ENCODE measurements at regions not wholly inside any gene's neighbourhood (a gene's known extent, or its start where the extent isn't known, plus 50 kb on each side); places are given as distances from the start of the nearest gene placed in this dataset.

GRCh38 chr5:142382186-142382585, 57.4 kb upstream of the SPRY4 start:
- no peak for TF ChIP-seq POLR2A (IDR thresholded peaks at IDR 0.05; ENCODE audit: low read length)
- TF ChIP-seq GATA1 (IDR thresholded peaks at IDR 0.05; ENCODE audit: low read depth, low read length), result no peak

All from erythroblast (primary cell).